ELF-1 (cell line): ENCODE measurements at regions not wholly inside any gene's neighbourhood (a gene's known extent, or its start where the extent isn't known, plus 50 kb on each side); places are given as distances from the start of the nearest gene placed in this dataset.

Experiments
- DNase-seq: peaks from one replicate; pipeline ENCODE4 v3.0.0-alpha.2; 2016; ENCODE audit warnings: low read depth, low spot score

DNA sequence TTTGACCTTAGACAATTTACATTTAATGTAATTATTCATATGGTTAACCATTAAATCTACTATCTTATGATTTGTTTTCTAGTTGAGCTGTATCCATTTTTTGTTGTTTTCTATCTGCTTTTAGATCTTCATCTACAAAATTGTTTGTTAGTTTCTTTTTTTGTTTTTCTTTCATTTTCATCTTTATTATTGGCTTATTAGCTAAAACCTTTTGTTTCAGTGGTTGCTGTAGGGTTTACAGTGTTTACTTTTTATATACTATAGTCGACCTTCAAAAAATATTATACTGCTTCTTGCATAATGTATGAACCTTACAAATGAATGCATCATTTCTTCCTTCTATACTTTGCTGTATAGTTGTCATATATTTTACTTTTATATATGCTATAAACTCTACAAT, 651.6 kb upstream of the PLXNA2 start:
- DNase-seq: no peak

DNA sequence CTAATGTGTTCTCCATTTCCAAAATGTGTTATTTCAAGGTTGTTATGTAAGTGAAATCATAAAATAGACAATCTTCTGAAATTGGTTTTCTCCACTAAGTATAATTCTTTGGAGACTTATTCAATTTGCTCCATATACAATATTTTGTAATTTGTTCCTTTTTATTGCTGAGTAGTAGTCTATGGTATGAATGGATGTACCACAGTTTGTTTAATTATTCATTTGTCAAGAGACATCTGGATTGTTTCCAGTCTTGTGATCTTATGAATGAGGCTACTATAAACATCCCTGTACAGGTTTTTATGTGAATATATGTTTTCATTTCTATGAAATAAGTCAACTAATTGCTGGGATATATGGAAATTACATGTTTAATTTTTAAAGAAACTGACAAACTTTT, 652.6 kb upstream of the PLXNA2 start:
- DNase-seq: no peak

DNA sequence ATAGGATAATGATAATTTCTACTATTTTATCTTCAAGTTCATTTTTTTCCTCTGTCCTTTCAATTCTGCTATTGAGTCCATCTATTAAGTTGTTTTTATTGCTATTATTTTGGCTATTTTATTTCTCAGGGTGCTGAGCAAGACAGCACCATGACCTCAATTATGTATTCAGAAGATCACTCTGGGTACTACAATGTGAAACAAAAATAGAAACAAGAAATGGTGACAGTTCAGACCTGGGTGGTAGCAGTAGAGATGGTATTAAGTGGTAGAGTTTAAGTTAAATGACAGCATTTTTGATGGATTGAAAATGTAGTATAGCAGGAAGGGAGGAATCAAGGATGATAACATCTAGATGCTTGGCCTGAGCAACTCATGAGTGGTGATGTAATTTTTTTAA, 655.3 kb upstream of the PLXNA2 start:
- DNase-seq: no peak

DNA sequence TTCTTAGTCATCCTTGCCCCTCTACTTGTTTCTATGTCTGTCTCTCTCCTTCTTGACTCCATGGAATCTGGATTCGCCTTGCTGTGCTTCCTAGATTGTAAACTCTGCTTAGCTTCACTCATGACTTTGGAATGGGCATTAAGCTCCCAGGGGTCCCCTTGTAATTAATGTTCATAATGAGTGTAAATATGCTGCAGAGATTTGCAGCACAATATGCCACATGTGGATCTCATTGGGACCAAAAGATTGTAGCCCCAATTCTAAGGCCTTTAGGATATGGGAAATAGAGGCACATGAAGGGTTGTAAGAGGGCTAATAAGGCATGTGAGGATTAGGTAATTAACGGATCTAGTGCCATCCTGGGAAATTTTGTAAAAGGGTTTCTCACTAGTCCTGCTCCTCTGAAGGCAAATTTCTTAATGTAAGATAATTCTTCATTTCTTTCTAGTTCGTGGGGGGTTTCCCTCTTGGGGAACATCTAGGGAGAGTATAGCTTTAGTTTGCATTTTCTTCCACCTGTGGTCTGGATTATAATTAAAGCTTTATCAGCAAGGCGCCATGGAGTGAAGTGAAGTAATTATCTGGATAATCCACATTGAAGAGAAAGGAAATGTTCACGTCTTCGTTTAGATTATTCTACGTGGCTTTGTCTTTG, 659.2 kb upstream of the PLXNA2 start:
- DNase-seq: no peak

DNA sequence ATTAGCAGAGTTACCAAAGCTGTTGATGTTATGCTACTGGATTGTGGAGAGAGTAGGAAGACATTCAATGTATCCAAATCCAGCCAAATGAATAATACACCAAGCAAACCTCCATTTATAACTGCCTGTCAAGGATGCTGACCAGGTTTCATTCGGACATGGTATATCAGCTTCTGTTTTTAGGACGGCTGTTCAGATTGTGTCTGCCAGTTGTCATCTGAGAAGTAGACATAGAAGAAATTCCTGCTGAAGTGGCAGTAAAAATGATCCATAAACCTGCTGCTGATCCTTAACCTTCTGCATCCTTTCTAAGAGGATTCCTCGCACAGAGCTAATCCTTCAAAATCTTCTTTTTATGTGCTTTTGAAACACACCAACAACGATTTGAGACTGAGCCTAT, 663.6 kb upstream of the PLXNA2 start:
- no peak for DNase-seq

DNA sequence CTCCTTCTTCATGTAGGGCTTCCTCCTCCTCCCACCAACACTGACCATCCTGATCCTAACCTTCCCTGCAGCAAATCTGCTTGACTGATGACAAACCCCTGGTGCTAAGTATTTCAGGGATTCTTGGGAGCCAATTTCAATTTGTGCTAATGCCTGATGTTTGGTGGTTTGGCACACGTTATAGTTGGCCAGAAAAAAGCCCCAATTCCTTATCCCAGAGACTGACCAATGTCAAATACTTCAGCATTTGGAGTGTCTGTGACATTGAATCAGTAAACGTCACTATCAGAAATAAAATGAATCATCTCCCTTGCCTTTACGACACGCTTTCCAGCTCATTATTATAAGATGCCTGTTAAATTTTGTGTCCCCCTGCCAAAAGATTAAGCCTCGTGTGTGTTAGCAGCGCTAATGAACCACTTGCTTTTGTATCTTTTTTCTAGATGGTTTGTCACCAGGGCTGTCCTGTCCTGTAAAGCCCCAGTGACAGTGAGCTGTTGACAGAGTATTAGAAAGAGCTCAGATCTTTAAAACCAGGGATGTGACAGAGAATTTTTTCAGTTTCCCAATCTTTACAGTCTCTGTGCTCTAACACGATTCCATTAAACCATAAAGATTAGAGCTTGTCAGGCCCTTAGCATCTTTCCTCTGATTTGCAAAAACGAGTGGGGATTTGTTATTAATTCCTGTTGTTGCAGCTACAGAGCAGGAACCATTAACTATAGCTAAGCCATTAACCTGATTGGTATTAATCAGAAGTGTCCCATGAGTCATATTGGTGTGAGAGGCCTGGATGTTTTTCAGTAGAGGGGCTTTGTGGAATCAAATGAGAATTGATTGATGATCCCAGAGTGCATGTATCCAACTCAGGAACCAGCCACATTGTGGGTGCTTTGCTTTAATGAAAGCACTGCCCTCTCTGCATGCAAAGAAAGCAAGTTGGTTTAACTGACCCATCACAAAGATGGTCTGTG, 665.1 kb upstream of the PLXNA2 start:
- no peak for DNase-seq

DNA sequence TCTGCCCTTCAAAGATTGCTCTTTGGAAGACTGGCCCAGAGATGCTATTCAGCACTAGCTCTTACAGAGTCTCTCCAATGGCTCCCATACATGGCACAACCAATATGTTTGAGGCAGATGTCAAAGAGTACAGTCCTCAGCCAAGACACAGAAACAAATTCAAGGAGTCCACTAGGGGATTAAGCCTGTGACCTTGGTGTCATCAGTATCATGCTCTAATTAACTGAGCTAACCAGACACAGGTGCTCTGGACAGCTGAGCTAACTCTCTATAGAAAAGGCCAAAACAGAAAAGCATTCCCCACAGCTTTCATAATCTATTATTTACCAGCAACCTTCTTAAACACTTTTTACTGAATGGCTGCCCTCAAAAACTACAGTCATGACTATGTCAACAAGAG, 666.0 kb upstream of the PLXNA2 start:
- no peak for DNase-seq

DNA sequence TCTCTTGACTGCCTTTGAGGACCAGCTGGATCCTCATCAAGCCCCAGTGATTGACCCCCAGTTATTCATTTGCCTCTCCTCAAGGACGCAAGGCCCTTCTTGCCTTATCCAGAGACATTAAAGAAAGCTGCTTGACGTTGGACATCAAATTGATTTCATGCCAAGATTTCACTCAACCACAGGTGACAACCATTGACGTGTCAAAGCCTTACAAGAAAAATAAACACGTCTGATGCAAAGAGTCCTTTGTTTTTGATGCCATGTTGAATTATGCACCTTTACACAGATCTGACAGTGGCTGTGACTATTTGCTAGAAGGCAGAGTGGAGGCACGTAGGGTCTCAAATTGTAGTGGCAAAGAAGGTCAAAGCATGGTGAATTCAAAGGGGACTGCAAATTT, 666.2 kb upstream of the CAMK1G start:
- DNase-seq: no peak

DNA sequence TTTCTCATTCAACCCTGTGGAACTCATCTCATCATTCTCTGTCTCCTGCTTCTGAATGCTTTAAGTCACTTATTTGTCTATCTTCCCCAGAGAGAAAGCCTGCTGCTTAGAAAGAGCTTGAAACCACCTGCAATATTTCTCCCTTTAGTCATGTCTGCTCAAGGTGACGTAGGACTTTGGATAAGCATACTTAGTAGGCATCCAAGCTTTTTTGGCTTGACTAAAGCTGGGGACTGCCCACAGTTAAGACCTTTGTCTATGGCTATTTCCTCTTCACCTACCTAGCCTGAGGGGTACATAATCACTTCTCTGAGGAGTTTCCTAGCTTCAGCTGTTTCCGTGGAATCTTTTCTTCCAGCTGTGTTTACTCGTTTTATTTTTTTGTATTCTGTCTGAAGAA, 665.8 kb upstream of the CAMK1G start:
- no peak for DNase-seq

DNA sequence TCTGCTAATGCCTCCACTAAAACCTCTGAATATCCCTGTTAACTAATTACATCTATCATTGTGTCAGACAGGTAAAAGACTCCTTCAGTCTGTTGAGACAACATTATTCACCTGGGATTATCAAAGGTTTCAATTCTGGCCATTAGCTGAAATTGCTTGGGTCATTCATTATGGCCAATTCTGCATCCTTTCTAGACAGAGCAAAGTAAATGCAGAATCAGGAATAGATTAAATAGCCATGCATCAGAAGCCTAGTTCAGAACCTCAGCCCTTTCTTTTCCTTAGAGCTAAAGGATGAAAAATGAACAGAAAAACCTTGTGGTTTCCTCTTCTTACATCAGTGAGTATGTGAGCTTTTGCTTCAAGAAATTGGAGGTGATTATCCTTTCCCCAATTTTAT, 665.4 kb upstream of the CAMK1G start:
- no peak for DNase-seq

DNA sequence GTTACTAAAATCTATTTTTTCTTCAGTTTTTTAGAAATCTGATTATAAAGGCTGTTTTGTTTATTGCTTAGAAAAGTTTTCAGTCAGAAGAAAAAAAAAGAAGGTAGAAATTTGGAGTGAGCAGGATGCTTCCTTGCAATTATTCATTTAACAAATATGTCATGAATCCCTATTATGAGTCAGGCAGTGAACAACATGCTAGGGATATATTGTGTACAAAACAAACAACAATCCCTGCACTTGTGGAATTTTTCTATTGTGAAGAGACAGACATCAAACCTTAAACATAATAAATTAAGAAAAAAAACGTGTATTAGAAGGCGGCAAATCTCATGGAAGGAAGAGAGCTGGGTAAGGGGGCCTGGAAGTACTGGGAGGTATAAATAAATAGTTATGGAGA, 664.1 kb upstream of the CAMK1G start:
- DNase-seq: no peak

DNA sequence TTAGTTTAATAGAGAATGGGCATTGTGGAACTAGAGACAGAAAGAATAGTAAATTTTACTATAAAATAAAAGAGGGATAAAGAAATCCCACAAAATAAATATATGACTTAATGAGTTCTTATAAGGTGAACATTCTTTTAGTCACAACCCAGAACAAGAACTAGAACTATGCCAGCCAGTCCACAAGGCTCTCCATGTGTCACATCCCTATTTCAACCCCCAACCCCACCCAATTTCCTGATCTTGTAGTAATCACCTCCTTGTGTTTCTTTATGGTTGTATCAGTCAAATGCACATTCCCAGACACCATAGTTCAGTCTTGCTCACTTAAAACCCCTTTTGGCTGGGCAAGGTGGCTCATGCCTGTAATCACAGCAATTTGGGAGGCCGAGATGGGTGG, 662.3 kb upstream of the CAMK1G start:
- DNase-seq: no peak

DNA sequence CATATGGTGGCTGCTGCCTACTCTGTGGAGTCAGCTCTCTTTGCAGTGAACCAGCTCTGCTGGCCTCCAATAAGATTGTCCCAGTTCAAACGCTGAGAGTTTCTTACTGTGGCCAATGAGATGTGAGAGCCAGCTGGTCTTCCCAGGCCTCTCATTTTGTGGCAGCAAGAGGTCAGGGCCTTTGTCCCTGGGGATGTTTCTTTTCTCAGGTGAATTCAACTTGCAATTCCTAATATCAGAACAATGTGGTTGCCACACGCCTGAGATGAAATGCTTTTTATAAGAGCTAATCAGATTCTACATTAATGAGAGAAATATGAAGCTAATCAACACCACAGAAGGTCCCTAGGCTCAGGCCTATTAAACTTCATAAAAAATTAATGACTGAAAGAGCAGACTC, 660.1 kb upstream of the CAMK1G start:
- DNase-seq: no peak

DNA sequence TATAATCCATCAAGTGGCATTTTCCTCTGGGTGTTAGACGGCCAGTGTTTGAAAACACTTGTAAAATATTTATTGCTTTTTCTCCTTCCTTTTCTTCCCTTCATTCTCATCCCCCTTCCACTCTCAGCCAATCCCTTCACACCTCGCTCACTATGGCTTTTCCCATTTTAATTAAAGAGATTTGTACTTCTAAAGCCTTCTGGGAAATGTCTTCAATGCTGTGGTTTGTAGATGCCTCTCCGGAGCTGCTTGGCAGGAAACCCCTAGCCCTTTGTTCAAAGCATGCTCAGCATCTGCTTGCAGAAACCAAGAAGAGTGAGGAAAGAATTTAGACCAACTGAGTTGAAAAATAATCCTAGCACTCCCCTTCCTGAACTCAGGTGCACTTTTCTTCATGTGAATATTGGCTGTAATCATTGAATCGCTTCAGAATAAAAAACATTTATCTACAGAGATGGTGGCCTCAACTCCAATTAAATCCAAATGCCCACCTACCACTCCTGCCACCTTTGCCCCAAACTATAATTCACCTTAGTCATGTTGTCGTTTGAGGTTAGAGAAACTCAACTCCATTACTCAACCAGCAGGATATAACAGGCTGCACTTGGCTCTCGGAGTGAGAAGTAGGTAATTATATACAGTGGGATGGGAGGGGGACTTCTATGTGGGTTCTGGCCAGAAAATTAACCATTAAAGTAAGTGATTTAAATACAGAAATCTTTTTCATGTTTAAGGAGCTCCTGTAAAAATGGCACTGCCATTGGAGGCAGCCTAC, 659.4 kb upstream of the CAMK1G start:
- DNase-seq: no peak

DNA sequence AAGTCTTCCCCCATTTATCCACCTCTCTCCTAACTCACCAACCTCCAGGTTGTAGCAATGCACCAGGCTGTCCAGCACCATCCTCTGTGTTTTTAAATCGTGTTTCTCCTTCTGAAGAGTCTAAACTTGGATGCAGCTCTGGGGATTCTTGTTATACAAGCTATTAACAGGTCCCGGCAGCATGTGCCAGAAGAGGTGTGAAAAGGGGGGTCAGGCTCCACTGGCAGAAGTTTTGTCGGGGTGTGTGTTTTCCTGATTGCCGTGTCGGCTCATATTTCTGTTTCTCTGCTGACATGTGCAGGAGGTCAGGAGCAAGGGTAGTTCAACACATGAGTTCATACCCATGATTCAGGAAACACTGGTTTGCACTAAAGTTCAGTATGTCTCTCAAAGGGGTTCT, 658.6 kb upstream of the CAMK1G start:
- no peak for DNase-seq

DNA sequence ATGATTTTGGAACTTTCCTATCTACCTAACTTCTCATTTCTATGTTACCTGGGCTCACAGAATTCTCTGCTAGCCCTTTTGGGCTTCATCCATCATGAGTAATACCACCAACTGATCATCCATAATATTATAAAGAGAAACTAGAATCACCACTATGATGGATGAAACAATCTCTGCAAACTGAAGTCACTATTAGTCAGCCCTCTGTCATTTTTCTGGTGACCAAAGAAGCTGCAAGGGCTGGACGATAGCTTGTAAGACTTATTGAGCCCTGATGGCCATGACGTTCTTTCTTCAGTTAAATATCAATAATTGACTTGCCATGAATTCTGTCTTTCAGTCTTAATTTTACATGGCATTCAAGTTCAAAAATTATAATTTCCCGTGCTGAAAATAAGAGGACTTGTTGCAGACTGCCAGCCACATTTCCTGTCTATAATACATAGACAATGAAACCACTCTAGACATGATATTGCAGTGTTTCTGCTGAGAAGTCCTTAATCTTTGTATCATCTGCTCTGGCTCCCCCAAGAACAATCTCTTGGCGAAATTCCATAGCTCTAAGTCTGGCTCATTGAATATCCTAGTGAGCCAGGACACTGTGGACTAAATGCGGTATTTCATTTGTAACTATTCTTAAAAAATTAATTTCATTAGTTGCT, 655.0 kb upstream of the CAMK1G start:
- DNase-seq: no peak

DNA sequence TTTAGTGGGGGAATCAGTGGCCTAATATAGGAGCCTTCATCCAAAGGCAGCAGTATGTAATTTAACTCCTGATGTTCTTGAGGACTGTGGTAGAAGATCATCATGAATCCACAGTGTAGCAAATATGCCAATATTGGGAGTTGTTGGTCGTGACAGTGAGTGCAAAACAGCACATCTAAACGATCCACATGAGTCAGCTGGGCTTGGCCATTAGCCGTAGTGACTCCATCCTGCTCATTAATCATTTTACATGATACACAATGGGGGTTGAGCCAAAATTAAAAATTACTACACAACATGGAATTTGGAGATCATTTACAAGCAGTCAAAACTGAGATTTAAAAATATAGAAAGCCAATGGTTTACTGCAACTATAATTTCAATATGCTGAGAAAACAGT, 653.9 kb upstream of the CAMK1G start:
- no peak for DNase-seq

DNA sequence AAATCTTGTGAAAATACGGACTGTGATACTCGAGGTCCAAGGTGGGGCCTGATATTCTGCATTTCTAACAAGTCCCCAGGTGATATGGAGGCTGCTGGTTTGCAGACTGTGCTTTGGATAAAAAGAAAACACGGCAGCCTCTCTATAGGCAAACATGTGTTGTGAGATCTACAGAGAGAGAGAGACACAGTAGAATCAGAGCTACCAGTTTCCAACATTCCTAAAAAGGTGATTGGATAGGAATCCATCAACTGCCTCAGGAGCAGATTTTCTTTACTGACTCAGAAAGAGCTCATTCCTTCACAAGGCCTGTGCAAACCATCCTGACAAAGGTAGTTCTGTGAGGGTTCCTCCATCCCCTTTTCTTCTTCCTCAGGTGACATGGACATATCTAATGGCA, 651.6 kb upstream of the CAMK1G start:
- DNase-seq: no peak

DNA sequence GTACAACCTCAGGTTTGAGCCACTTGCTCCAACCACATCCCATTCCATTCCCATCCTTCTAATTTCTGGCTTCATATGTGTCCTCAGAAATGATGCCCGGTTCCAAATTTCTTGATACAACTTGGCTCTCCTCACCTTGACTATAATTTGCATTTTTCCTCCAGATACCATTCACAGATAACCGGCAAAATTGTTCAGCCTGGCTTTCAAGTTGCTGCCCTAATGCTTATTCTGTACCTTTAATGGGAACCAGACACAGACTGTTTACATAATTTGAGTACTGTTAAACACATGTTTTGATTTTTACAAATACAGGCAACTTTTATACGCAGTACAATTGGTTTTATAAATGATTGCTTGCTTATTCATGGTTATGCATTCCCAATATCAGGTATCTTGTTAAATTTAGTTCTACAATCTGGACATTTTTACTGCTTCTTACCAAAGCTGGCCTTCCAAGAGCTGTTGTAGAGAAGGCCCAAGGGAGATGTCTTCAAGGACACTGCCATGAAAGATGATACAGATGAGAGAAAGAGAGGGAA, 649.5 kb upstream of the CAMK1G start:
- no peak for DNase-seq

DNA sequence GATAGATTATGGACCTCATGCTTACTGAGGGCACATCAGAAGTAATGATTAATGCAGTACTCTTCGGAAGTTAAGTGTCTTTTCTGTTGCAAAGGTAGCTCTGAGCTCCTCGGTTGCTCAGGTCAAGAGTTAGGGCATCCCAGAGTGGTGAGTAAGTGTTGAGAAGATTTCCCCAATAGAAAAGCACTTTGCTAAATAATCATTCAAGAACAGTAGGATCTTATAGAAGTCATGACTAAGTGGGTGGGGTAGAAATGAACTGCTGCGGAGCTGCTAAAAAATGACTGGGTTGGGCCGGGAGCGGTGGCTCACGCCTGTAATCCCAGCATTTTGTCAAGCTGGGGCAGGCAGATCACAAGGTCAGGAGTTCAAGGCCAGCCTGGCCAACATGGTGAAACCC, 648.6 kb upstream of the CAMK1G start:
- DNase-seq: no peak

DNA sequence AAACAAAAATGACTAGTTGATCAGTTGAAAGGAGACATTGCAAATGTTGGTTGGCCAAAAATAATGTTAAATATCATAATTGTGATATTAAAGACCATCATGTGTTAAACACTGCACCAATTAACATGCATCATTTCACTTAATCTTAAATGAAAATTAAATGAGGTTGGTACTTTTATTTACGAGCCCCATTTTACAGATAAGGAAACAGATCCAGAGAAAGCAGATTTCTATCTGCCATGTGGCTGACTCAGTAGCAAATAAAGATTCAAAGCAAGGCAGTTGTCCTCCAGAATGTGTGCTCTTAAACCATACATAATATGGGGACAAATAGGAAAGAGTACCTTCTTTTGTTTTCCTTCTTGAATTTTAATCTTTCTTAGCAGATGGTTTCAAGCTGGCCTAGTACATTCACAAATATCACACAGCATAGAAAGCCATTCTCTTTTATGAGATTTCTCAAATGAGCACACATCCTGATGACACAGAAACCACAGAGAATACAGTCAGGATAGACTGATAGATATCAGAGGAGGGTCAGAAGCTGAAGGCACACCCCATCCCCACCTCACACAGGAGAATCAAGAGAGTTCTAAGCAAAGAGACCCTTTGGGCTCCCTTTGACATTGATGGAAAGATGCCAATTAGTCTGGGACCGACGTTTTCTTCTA, 647.9 kb upstream of the CAMK1G start:
- DNase-seq: no peak
